ENCODE measurements at regions not wholly inside any gene's neighbourhood (a gene's known extent, or its start where the extent isn't known, plus 50 kb on each side); places are given as distances from the start of the nearest gene placed in this dataset.

GRCh38 chr4:96775501-96775900, 935.6 kb downstream of the PDHA2 start:
- intact Hi-C loops (cut with micrococcal nuclease; ENCODE audit: unreplicated experiment), result no loop called here
- ChIA-PET CTCF (ENCODE audit: unreplicated experiment) (no interaction called here), POLR2A (interaction anchor here (0.7 kb wide), 1 partner anchor 9 kb away, joined by 3 read pairs; no protein-coding TSS in a partner anchor)
- no peaks in the 10 kb centered on the region for H3K79me2 ChIP-seq (ENCODE audit: insufficient read depth, low read depth, low read length)
- no peaks in the 10 kb centered on the region for H3K9me2 ChIP-seq (ENCODE audit: insufficient read depth, low read length)
- H3K4me3 ChIP-seq (ENCODE audit: low read depth, low read length, poor library complexity, severe bottlenecking), result no peak overlapping the region
- H4K20me1 ChIP-seq (ENCODE audit: insufficient read depth, low read length), result no peaks in the 10 kb centered on the region
- no peak overlapping the region for H3K27ac ChIP-seq (ENCODE audit: low read depth, low read length, poor library complexity, severe bottlenecking)
- DNase-seq (ENCODE audit: low spot score), result no peak
- H3K4me1 ChIP-seq (ENCODE audit: insufficient read depth, low read length, poor library complexity, severe bottlenecking), result no peaks in the 10 kb centered on the region
- H3K4me2 ChIP-seq (ENCODE audit: low read length), result no peak overlapping the region
- H3K36me3 ChIP-seq (ENCODE audit: insufficient read depth, low read length), result no peaks in the 10 kb centered on the region
- TF ChIP-seq CTCF (conservative IDR thresholded peaks at IDR 0.05; ENCODE audit: low read length) (no peak), EZH2phosphoT487 (IDR thresholded peaks at IDR 0.05; ENCODE audit: borderline replicate concordance, low read depth, low read length) (no peak)
- BruUV-seq (replicated peaks), result no TSS peak
- H3K9me3 ChIP-seq (ENCODE audit: low read length), result no peaks in the 10 kb centered on the region
- no peak overlapping the region for H2AFZ ChIP-seq (ENCODE audit: low read length)

GRCh38 chr4:96776920-96777527, 937.1 kb downstream of the PDHA2 start:
- H3K36me3 ChIP-seq (ENCODE audit: insufficient read depth, low read length), result no peaks in the 10 kb centered on the region
- no peaks in the 10 kb centered on the region for H3K9me2 ChIP-seq (ENCODE audit: insufficient read depth, low read length)
- H3K4me3 ChIP-seq (ENCODE audit: low read depth, low read length, poor library complexity, severe bottlenecking), result no peak overlapping the region
- no peaks in the 10 kb centered on the region for H3K79me2 ChIP-seq (ENCODE audit: insufficient read depth, low read depth, low read length)
- CTCF ChIA-PET (ENCODE audit: unreplicated experiment), result no interaction called here
- DNase-seq (ENCODE audit: low spot score), result no peak
- BruUV-seq (replicated peaks), result no TSS peak
- no peaks in the 10 kb centered on the region for H4K20me1 ChIP-seq (ENCODE audit: insufficient read depth, low read length)
- no peak overlapping the region for H2AFZ ChIP-seq (ENCODE audit: low read length)
- no peak overlapping the region for H3K27ac ChIP-seq (ENCODE audit: low read depth, low read length, poor library complexity, severe bottlenecking)
- TF ChIP-seq CTCF (conservative IDR thresholded peaks at IDR 0.05; ENCODE audit: low read length), result no peak
- no peak for TF ChIP-seq EZH2phosphoT487 (IDR thresholded peaks at IDR 0.05; ENCODE audit: borderline replicate concordance, low read depth, low read length)
- H3K4me2 ChIP-seq (ENCODE audit: low read length), result no peak overlapping the region
- intact Hi-C loops (cut with micrococcal nuclease; ENCODE audit: unreplicated experiment), result no loop called here
- POLR2A ChIA-PET, result no interaction called here
- no peaks in the 10 kb centered on the region for H3K9me3 ChIP-seq (ENCODE audit: low read length)
- no peaks in the 10 kb centered on the region for H3K4me1 ChIP-seq (ENCODE audit: insufficient read depth, low read length, poor library complexity, severe bottlenecking)

- no peak for DNase-seq (ENCODE audit: low spot score)
- Histone ChIP-seq H3K9me3 (ENCODE audit: low read length) (no peaks in the 10 kb centered on the region), H3K4me1 (ENCODE audit: insufficient read depth, low read length, poor library complexity, severe bottlenecking) (no peaks in the 10 kb centered on the region), H3K9me2 (ENCODE audit: insufficient read depth, low read length) (no peaks in the 10 kb centered on the region), H3K27ac (ENCODE audit: low read depth, low read length, poor library complexity, severe bottlenecking) (no peak overlapping the region), H4K20me1 (ENCODE audit: insufficient read depth, low read length) (no peaks in the 10 kb centered on the region), H2AFZ (ENCODE audit: low read length) (no peak overlapping the region), H3K4me2 (ENCODE audit: low read length) (no peak overlapping the region), H3K36me3 (ENCODE audit: insufficient read depth, low read length) (no peaks in the 10 kb centered on the region), H3K79me2 (ENCODE audit: insufficient read depth, low read depth, low read length) (no peaks in the 10 kb centered on the region), H3K4me3 (ENCODE audit: low read depth, low read length, poor library complexity, severe bottlenecking) (no peak overlapping the region)
- no TSS peak for BruUV-seq (replicated peaks)
- ChIA-PET CTCF (ENCODE audit: unreplicated experiment) (no interaction called here), POLR2A (interaction anchor here (0.8 to 1.2 kb wide), 3 partner anchors 8 to 1942 kb away, joined by 3 to 4 read pairs (median 4); no protein-coding TSS in a partner anchor)
- intact Hi-C loops (cut with micrococcal nuclease; ENCODE audit: unreplicated experiment), result no loop called here
- TF ChIP-seq CTCF (conservative IDR thresholded peaks at IDR 0.05; ENCODE audit: low read length), result no peak
- TF ChIP-seq EZH2phosphoT487 (IDR thresholded peaks at IDR 0.05; ENCODE audit: borderline replicate concordance, low read depth, low read length), result no peak
Measured at GRCh38 chr4:96784336-96784735, 944.4 kb downstream of the PDHA2 start.

Data from OCI-LY7 (cell line).